GM23338 (cell line): ENCODE measurements at regions not wholly inside any gene's neighbourhood (a gene's known extent, or its start where the extent isn't known, plus 50 kb on each side); places are given as distances from the start of the nearest gene placed in this dataset.

Source experiments
- ATAC-seq: fragments of 200-7000 bp; cut with Tn5 transposase; 3 replicates; pipeline ENCODE4 v1.9.1; 2020
- DNase-seq: peaks from one replicate; pipeline ENCODE4 v3.0.0-alpha.2; 2015; ENCODE audit warnings: low spot score
- H2AFZ ChIP-seq: fragments of 200-600 bp; sonication (generic); 2 replicates; pipeline ENCODE4 v1.8.0; 2016; ENCODE audit warnings: antibody characterized with exemption, mild to moderate bottlenecking, moderate library complexity
- H3F3A ChIP-seq: fragments of 200-600 bp; sonication (generic); replicated peaks from 2 replicates; pipeline ENCODE4 v1.8.0; 2017; ENCODE audit warnings: antibody characterized with exemption, mixed run types, low read depth
- H3K27ac ChIP-seq: fragments of 200-600 bp; sonication (generic); 2 replicates; pipeline ENCODE4 v1.6.1; 2016; ENCODE audit warnings: low read depth
- H3K27me3 ChIP-seq: fragments of 200-600 bp; sonication (generic); 2 replicates; pipeline ENCODE4 v1.8.0; 2016; ENCODE audit warnings: mild to moderate bottlenecking, mixed run types, moderate library complexity; ENCODE audit not compliant: insufficient read depth
- H3K36me3 ChIP-seq: fragments of 200-600 bp; sonication (generic); 2 replicates; pipeline ENCODE4 v1.8.0; 2016; ENCODE audit warnings: mild to moderate bottlenecking; ENCODE audit not compliant: insufficient read depth
- H3K4me1 ChIP-seq: fragments of 200-600 bp; sonication (generic); 2 replicates; pipeline ENCODE4 v1.8.0; 2016; ENCODE audit warnings: mild to moderate bottlenecking, moderate library complexity; ENCODE audit not compliant: insufficient read depth
- H3K4me2 ChIP-seq: fragments of 200-600 bp; sonication (generic); 2 replicates; pipeline ENCODE4 v1.7.1; 2017; ENCODE audit warnings: mixed run types
- H3K4me3 ChIP-seq: fragments of 200-600 bp; sonication (generic); 2 replicates; pipeline ENCODE4 v1.6.1; 2016; ENCODE audit warnings: mixed run types
- H3K79me2 ChIP-seq: fragments of 200-600 bp; sonication (generic); replicated peaks from 2 replicates; pipeline ENCODE4 v1.8.0; 2017; ENCODE audit warnings: mild to moderate bottlenecking; ENCODE audit not compliant: insufficient read depth
- H3K9me2 ChIP-seq: fragments of 200-600 bp; sonication (generic); 2 replicates; pipeline ENCODE4 v1.8.0; 2017; ENCODE audit not compliant: insufficient read depth
- H4K20me1 ChIP-seq: fragments of 200-600 bp; sonication (generic); replicated peaks from 2 replicates; pipeline ENCODE4 v1.8.0; 2017; ENCODE audit warnings: mild to moderate bottlenecking; ENCODE audit not compliant: insufficient read depth
- H3K27ac Mint-ChIP-seq: 2 replicates; pipeline ENCODE4 v1.8.0; 2020; ENCODE audit warnings: inconsistent platforms, mild to moderate bottlenecking, moderate library complexity, mixed read lengths
- H3K27me3 Mint-ChIP-seq: 3 replicates; pipeline ENCODE4 v1.8.0; 2022; ENCODE audit warnings: low read depth, mild to moderate bottlenecking, moderate library complexity, mixed read lengths, inconsistent platforms; ENCODE audit not compliant: insufficient read depth, poor library complexity
- H3K36me3 Mint-ChIP-seq: 3 replicates; pipeline ENCODE4 v1.8.0; 2021; ENCODE audit warnings: low read depth, mild to moderate bottlenecking, inconsistent platforms, moderate library complexity, mixed read lengths
- H3K4me1 Mint-ChIP-seq: 3 replicates; pipeline ENCODE4 v1.8.0; 2020; ENCODE audit warnings: mild to moderate bottlenecking, inconsistent platforms, mixed read lengths
- H3K4me3 Mint-ChIP-seq: 3 replicates; pipeline ENCODE4 v1.8.0; 2021; ENCODE audit warnings: moderate library complexity, mild to moderate bottlenecking, inconsistent platforms, mixed read lengths
- H3K9me3 Mint-ChIP-seq: 3 replicates; pipeline ENCODE4 v1.8.0; 2020; ENCODE audit warnings: moderate library complexity, mild to moderate bottlenecking, inconsistent platforms, mixed read lengths
- CREB1 ChIP-seq: fragments of 250-450 bp; sonication (Bioruptor Pico); IDR thresholded peaks from 2 replicates; pipeline ENCODE4 v1.5.0; 2020; ENCODE audit warnings: low read depth, mild to moderate bottlenecking, moderate library complexity
- CTCF ChIP-seq, 2 experiments: fragments of 200-600 bp in 1 of 2; sonication (generic) in 1 of 2; conservative IDR thresholded peaks; 2 replicates each; pipeline versions ENCODE4 v1.5.1 to v1.6.1; 2016 to 2017; ENCODE audit warnings: antibody characterized with exemption in 2 of 2, low read depth in 2 of 2, mild to moderate bottlenecking in 2 of 2, moderate library complexity in 1 of 2
- ETS1 ChIP-seq: IDR thresholded peaks from 2 replicates; pipeline ENCODE4 v1.6.1; 2016; ENCODE audit warnings: antibody characterized with exemption
- JUNB ChIP-seq: IDR thresholded peaks from one replicate; pipeline ENCODE4 v1.6.1; 2016; ENCODE audit warnings: antibody characterized with exemption; ENCODE audit not compliant: unreplicated experiment
- POLR2AphosphoS5 ChIP-seq: IDR thresholded peaks from 2 replicates; pipeline ENCODE4 v1.6.1; 2016; ENCODE audit warnings: antibody characterized with exemption, low read depth
- REST ChIP-seq: IDR thresholded peaks from one replicate; pipeline ENCODE4 v1.6.1; 2018; ENCODE audit warnings: antibody characterized with exemption; ENCODE audit not compliant: unreplicated experiment
- STAT1 ChIP-seq: IDR thresholded peaks from one replicate; pipeline ENCODE4 v1.6.1; 2016; ENCODE audit warnings: antibody characterized with exemption; ENCODE audit not compliant: unreplicated experiment
- ZNF462 ChIP-seq: fragments of 250-450 bp; sonication (Bioruptor Pico); IDR thresholded peaks from 2 replicates; pipeline ENCODE4 v1.5.0; 2020; ENCODE audit warnings: mild to moderate bottlenecking, moderate library complexity

- Mint-ChIP-seq H3K4me3 (no peak overlapping the region), H3K9me3 (no peaks in the 10 kb centered on the region; the same call in 2 of the 3 replicates), H3K36me3 (no peaks in the 10 kb centered on the region), H3K27ac (no peak overlapping the region), H3K4me1 (no peaks in the 10 kb centered on the region), H3K27me3 (peaks cover 2% of the 10 kb centered on the region)
- ATAC-seq, result no peak
- H3K79me2 ChIP-seq, result no peaks in the 10 kb centered on the region
- no peak for DNase-seq
- H3K4me3 ChIP-seq, result no peak overlapping the region
- no peaks in the 10 kb centered on the region for H3K4me1 ChIP-seq
- H2AFZ ChIP-seq, result no peak overlapping the region
- H3F3A ChIP-seq, result no peaks in the 10 kb centered on the region
- no peaks in the 10 kb centered on the region for H4K20me1 ChIP-seq
- H3K27ac ChIP-seq, result no peak overlapping the region
- H3K4me2 ChIP-seq, result no peak overlapping the region
- H3K27me3 ChIP-seq, result no peaks in the 10 kb centered on the region
- H3K9me2 ChIP-seq, result peaks cover 5% of the 10 kb centered on the region; the same call in 1 of the 2 replicates
- no peaks in the 10 kb centered on the region for H3K36me3 ChIP-seq
- TF ChIP-seq REST (no peak), POLR2AphosphoS5 (no peak), CTCF (conservative IDR thresholded peaks at IDR 0.05; ENCODE audit: low read depth in 2 of 2) (no peak), ZNF462 (CRISPR knock-in tag) (no peak), CREB1 (CRISPR knock-in tag) (no peak), ETS1 (no peak), JUNB (no peak), STAT1 (no peak)
These were observed 242.6 kb upstream of the OSR1 start for GRCh38 chr2:19600982-19601381.
